Body of pancreas (tissue), 4 donors: ENCODE measurements at regions not wholly inside any gene's neighbourhood (a gene's known extent, or its start where the extent isn't known, plus 50 kb on each side); places are given as distances from the start of the nearest gene placed in this dataset.

Experiments
- ATAC-seq: fragments of 150-250 bp; one replicate; pipeline ENCODE4 v1.9.1; 2016
- DNase-seq, 4 donors: peaks; one replicate each; pipeline ENCODE4 v3.0.0-alpha.2; 2019
- H3K27ac ChIP-seq, 4 donors: fragments of 200-600 bp; sonication (generic); 1 replicate in 3 of 4; 2 replicates in 1 of 4; pipeline versions ENCODE4 v1.5.1 to v1.6.1; 2016 to 2019; ENCODE audit warnings: mild to moderate bottlenecking in 1 of 4, mixed read lengths in 1 of 4, moderate library complexity in 1 of 4
- H3K27me3 ChIP-seq, 2 donors: fragments of 200-600 bp; sonication (generic); one replicate each; pipeline ENCODE4 v1.6.0; 2016; ENCODE audit warnings: mild to moderate bottlenecking in 1 of 2
- H3K36me3 ChIP-seq, 2 donors: fragments of 200-600 bp; sonication (generic); replicated peaks in 1 of 2; 2 replicates each; pipeline ENCODE4 v1.5.1; 2016; ENCODE audit warnings: low read depth in 2 of 2; ENCODE audit not compliant: insufficient read depth in 1 of 2
- H3K4me1 ChIP-seq: fragments of 200-600 bp; sonication (generic); one replicate; pipeline ENCODE4 v1.6.0; 2016
- H3K4me3 ChIP-seq, 2 donors: fragments of 200-600 bp; sonication (generic); 1 replicate in 1 of 2; 2 replicates in 1 of 2; pipeline ENCODE4 v1.5.1; 2016 to 2019
- H3K9me3 ChIP-seq, 3 donors: fragments of 200-600 bp; sonication (generic); 1 replicate in 2 of 3; 2 replicates in 1 of 3; pipeline ENCODE4 v1.5.1; 2016
- CTCF ChIP-seq, 7 experiments: fragments of 450-650 bp in 4 of 7; fragments of 200-600 bp in 3 of 7; sonication (generic) in 3 of 7; IDR thresholded peaks; one replicate each; pipeline ENCODE4 v1.5.1; 2016 to 2019; ENCODE audit warnings: antibody characterized with exemption in 7 of 7
- POLR2A ChIP-seq, 3 donors: fragments of 450-650 bp; IDR thresholded peaks; one replicate each; pipeline ENCODE4 v1.6.1; 2016; ENCODE audit warnings: antibody characterized with exemption in 3 of 3, mild to moderate bottlenecking in 2 of 3
- WGBS, 2 donors: methylation state at CpG; one replicate each; pipeline ENCODE4 v1.1.5; 2017; 5-methylcytosine and 5-hydroxymethylcytosine counted together
- intact Hi-C: fragments of 100-400 bp; cut with DNase I; formaldehyde crosslinking; loops from one replicate; pipeline ENCODE4 v1.15.1; 2023

GRCh38 chr1:195012995-195013394, 1595.2 kb downstream of the KCNT2 start:
- no peaks in the 10 kb centered on the region for H3K9me3 ChIP-seq
- H3K36me3 ChIP-seq: no peaks in the 10 kb centered on the region
- WGBS, 2 donors: 40 to 62% methylated on average over 5 of the region's 5 CpGs
- intact Hi-C loops: no loop called here
- no peak overlapping the region for H3K4me3 ChIP-seq
- H3K27me3 ChIP-seq: no peaks in the 10 kb centered on the region
- no peak for DNase-seq
- H3K27ac ChIP-seq: no peak overlapping the region
- no peak for TF ChIP-seq POLR2A (IDR thresholded peaks at IDR 0.05)
- no peak for TF ChIP-seq CTCF (IDR thresholded peaks at IDR 0.05)
- no peaks in the 10 kb centered on the region for H3K4me1 ChIP-seq
- no peak for ATAC-seq

GRCh38 chr1:195005338-195005737, 1602.9 kb downstream of the KCNT2 start:
- intact Hi-C loops: no loop called here
- ATAC-seq (no peak), DNase-seq (no peak)
- Histone ChIP-seq H3K9me3 (no peaks in the 10 kb centered on the region), H3K36me3 (no peaks in the 10 kb centered on the region), H3K27me3 (no peaks in the 10 kb centered on the region), H3K27ac (no peak overlapping the region), H3K4me3 (no peak overlapping the region), H3K4me1 (no peaks in the 10 kb centered on the region)
- WGBS, 2 donors: 9 to 12% methylated on average over 3 of the region's 3 CpGs
- TF ChIP-seq CTCF (IDR thresholded peaks at IDR 0.05) (no peak), POLR2A (IDR thresholded peaks at IDR 0.05) (no peak)

GRCh38 chr1:194990483-194990882, 1617.8 kb downstream of the KCNT2 start:
- H3K27ac ChIP-seq: no peak overlapping the region
- WGBS, 2 donors: 31 to 34% methylated on average over 2 of the region's 2 CpGs
- H3K9me3 ChIP-seq: no peaks in the 10 kb centered on the region
- no peaks in the 10 kb centered on the region for H3K27me3 ChIP-seq
- intact Hi-C loops: no loop called here
- no peak for ATAC-seq
- H3K36me3 ChIP-seq: no peaks in the 10 kb centered on the region
- no peak for DNase-seq
- H3K4me1 ChIP-seq: no peaks in the 10 kb centered on the region
- TF ChIP-seq CTCF (IDR thresholded peaks at IDR 0.05) (no peak), POLR2A (IDR thresholded peaks at IDR 0.05) (no peak)
- no peak overlapping the region for H3K4me3 ChIP-seq

- intact Hi-C loops: no loop called here
- no peak for TF ChIP-seq CTCF (IDR thresholded peaks at IDR 0.05)
- TF ChIP-seq POLR2A (IDR thresholded peaks at IDR 0.05): no peak
Measured at GRCh38 chr1:194975913-194976312, 1632.3 kb downstream of the KCNT2 start.

GRCh38 chr1:194968916-194969315, 1639.3 kb downstream of the KCNT2 start:
- no peak for TF ChIP-seq POLR2A (IDR thresholded peaks at IDR 0.05)
- TF ChIP-seq CTCF (IDR thresholded peaks at IDR 0.05): no peak
- 51 to 68% methylated on average over 1 of the region's 1 CpG for WGBS, 2 donors

More at GRCh38 chr1:194975913-194976312, 1632.3 kb downstream of the KCNT2 start:
- Histone ChIP-seq H3K27me3 (no peaks in the 10 kb centered on the region), H3K27ac (no peak overlapping the region), H3K4me3 (no peak overlapping the region), H3K4me1 (no peaks in the 10 kb centered on the region), H3K9me3 (no peaks in the 10 kb centered on the region), H3K36me3 (no peaks in the 10 kb centered on the region)
- no peak for DNase-seq
- 36 to 54% methylated on average over 1 of the region's 1 CpG for WGBS, 2 donors
- no peak for ATAC-seq

More at GRCh38 chr1:194968916-194969315, 1639.3 kb downstream of the KCNT2 start:
- Histone ChIP-seq H3K27ac (no peak overlapping the region), H3K27me3 (no peaks in the 10 kb centered on the region), H3K9me3 (no peaks in the 10 kb centered on the region), H3K36me3 (no peaks in the 10 kb centered on the region), H3K4me3 (no peak overlapping the region), H3K4me1 (no peaks in the 10 kb centered on the region)
- ATAC-seq: no peak
- no peak for DNase-seq
- intact Hi-C loops: no loop called here
